ENCODE measurements at regions not wholly inside any gene's neighbourhood (a gene's known extent, or its start where the extent isn't known, plus 50 kb on each side); places are given as distances from the start of the nearest gene placed in this dataset.
"Not testable (repeated sequence)": the region's sequence is repeated elsewhere in the genome, so short reads cannot be mapped to it uniquely, and the experiment has no call there.

- Histone ChIP-seq H3K4ac (ENCODE audit: low read depth, low read length) (no peak overlapping the region), H4K91ac (ENCODE audit: insufficient read length, low read depth, low read length) (no peak overlapping the region), H2AFZ (ENCODE audit: low read length) (no peak overlapping the region), H3K14ac (ENCODE audit: insufficient read depth, low read length) (no peak overlapping the region), H3K23me2 (ENCODE audit: insufficient read length, low read depth, low read length, poor library complexity, severe bottlenecking) (no peaks in the 10 kb centered on the region), H3K23ac (ENCODE audit: insufficient read length, low read depth, low read length) (no peak overlapping the region), H4K20me1 (ENCODE audit: control insufficient read depth, insufficient read depth, insufficient read length) (no peaks in the 10 kb centered on the region), H3K18ac (ENCODE audit: insufficient read length, low read depth, low read length) (no peak overlapping the region), H3K27me3 (ENCODE audit: insufficient read depth, low read length) (no peaks in the 10 kb centered on the region), H2BK120ac (ENCODE audit: low read depth, low read length, poor library complexity, severe bottlenecking) (no peak overlapping the region), H2AK5ac (ENCODE audit: insufficient read length, low read length) (no peak overlapping the region), H2BK15ac (ENCODE audit: low read depth, low read length) (no peak overlapping the region), H3K27ac (ENCODE audit: insufficient read length, low read depth, low read length) (no peak overlapping the region), H4K8ac (replicated peaks; ENCODE audit: insufficient read length, low read depth, low read length) (no peak overlapping the region), H3K9me3 (ENCODE audit: control insufficient read depth, low read depth, low read length) (no peaks in the 10 kb centered on the region), H2BK20ac (ENCODE audit: low read depth, low read length, poor library complexity, severe bottlenecking) (no peak overlapping the region), H2BK5ac (ENCODE audit: insufficient read length, low read length) (no peak overlapping the region), H3K4me1 (ENCODE audit: insufficient read depth, low read length) (no peaks in the 10 kb centered on the region), H3K56ac (ENCODE audit: insufficient read length, low read depth, low read length) (no peak overlapping the region), H4K5ac (ENCODE audit: insufficient read length, low read depth, low read length) (no peak overlapping the region), H3K79me1 (ENCODE audit: insufficient read depth, low read depth, low read length, poor library complexity, severe bottlenecking) (no peaks in the 10 kb centered on the region), H3T11ph (ENCODE audit: low read length) (no peak overlapping the region), H3K9ac (ENCODE audit: extremely low read depth, insufficient read length, low read length) (no peak overlapping the region), H3K4me2 (ENCODE audit: insufficient read depth, insufficient read length, low read length) (no peak overlapping the region), H2BK12ac (ENCODE audit: insufficient read length, low read depth, low read length) (no peak overlapping the region), H3K79me2 (ENCODE audit: insufficient read depth, low read length) (no peaks in the 10 kb centered on the region)
- no peak for TF ChIP-seq CTCF (conservative IDR thresholded peaks at IDR 0.05)
- peaks cover 6 to 15% of the 10 kb centered on the region in 2 experiments; a peak in 2 of 5 replicates for H3K9me3 Mint-ChIP-seq
- no peak overlapping the region for H3K27ac Mint-ChIP-seq
- no peaks in the 10 kb centered on the region; the same call in 1 of the 2 replicates for H3K27me3 Mint-ChIP-seq (ENCODE audit: low read depth)
- H3K4me3 Mint-ChIP-seq = no peak overlapping the region
- H3K4me1 Mint-ChIP-seq = no peaks in the 10 kb centered on the region
- no peak for DNase-seq
- H3K36me3 Mint-ChIP-seq (ENCODE audit: insufficient read depth in 1 of 3, low read depth in 3 of 3) = peaks cover 0 to 4% (median 0%) of the 10 kb centered on the region in 3 experiments; a peak in 1 of 7 replicates
- WGBS (ENCODE audit: extremely low coverage, insufficient read length, low lambda C conversion rate) = no CpG with 5 or more reads among the region's 17 CpGs
Measured at GRCh38 chr16:88274847-88275246, 107.9 kb upstream of the ZNF469 start.

- H4K91ac ChIP-seq (ENCODE audit: insufficient read length, low read depth, low read length); H3K23ac ChIP-seq (ENCODE audit: insufficient read length, low read depth, low read length); H3K14ac ChIP-seq (ENCODE audit: insufficient read depth, low read length); H3K27me3 Mint-ChIP-seq (ENCODE audit: low read depth); H3K27ac Mint-ChIP-seq; DNase-seq; H3K4ac ChIP-seq (ENCODE audit: low read depth, low read length); H2BK20ac ChIP-seq (ENCODE audit: low read depth, low read length, poor library complexity, severe bottlenecking); H3K18ac ChIP-seq (ENCODE audit: insufficient read length, low read depth, low read length); H2BK5ac ChIP-seq (ENCODE audit: insufficient read length, low read length); H2AK5ac ChIP-seq (ENCODE audit: insufficient read length, low read length); H3K4me1 ChIP-seq (ENCODE audit: insufficient read depth, low read length); H3K4me3 Mint-ChIP-seq; H3K36me3 Mint-ChIP-seq (ENCODE audit: insufficient read depth in 1 of 3, low read depth in 3 of 3); H3K23me2 ChIP-seq (ENCODE audit: insufficient read length, low read depth, low read length, poor library complexity, severe bottlenecking); H3K27me3 ChIP-seq (ENCODE audit: insufficient read depth, low read length); H3K9me3 ChIP-seq (ENCODE audit: control insufficient read depth, low read depth, low read length); H2AFZ ChIP-seq (ENCODE audit: low read length); H3K9ac ChIP-seq (ENCODE audit: extremely low read depth, insufficient read length, low read length); H3K79me2 ChIP-seq (ENCODE audit: insufficient read depth, low read length); H4K20me1 ChIP-seq (ENCODE audit: control insufficient read depth, insufficient read depth, insufficient read length); H3K79me1 ChIP-seq (ENCODE audit: insufficient read depth, low read depth, low read length, poor library complexity, severe bottlenecking); H4K8ac ChIP-seq (replicated peaks; ENCODE audit: insufficient read length, low read depth, low read length); H2BK15ac ChIP-seq (ENCODE audit: low read depth, low read length); H3K56ac ChIP-seq (ENCODE audit: insufficient read length, low read depth, low read length); H3K4me1 Mint-ChIP-seq; H3T11ph ChIP-seq (ENCODE audit: low read length); H3K27ac ChIP-seq (ENCODE audit: insufficient read length, low read depth, low read length); H3K4me2 ChIP-seq (ENCODE audit: insufficient read depth, insufficient read length, low read length); H2BK120ac ChIP-seq (ENCODE audit: low read depth, low read length, poor library complexity, severe bottlenecking); H2BK12ac ChIP-seq (ENCODE audit: insufficient read length, low read depth, low read length); H4K5ac ChIP-seq (ENCODE audit: insufficient read length, low read depth, low read length): not testable (repeated sequence)
- no CpG with 5 or more reads among the region's 21 CpGs for WGBS (ENCODE audit: extremely low coverage, insufficient read length, low lambda C conversion rate)
- H3K9me3 Mint-ChIP-seq = peaks cover 10 to 18% of the 10 kb centered on the region in 2 experiments; a peak in 3 of 5 replicates
Measured at GRCh38 chr16:88275336-88276122, 107.2 kb upstream of the ZNF469 start.

Data from H9 (cell line).